ENCODE measurements at regions not wholly inside any gene's neighbourhood (a gene's known extent, or its start where the extent isn't known, plus 50 kb on each side); places are given as distances from the start of the nearest gene placed in this dataset.

DNA sequence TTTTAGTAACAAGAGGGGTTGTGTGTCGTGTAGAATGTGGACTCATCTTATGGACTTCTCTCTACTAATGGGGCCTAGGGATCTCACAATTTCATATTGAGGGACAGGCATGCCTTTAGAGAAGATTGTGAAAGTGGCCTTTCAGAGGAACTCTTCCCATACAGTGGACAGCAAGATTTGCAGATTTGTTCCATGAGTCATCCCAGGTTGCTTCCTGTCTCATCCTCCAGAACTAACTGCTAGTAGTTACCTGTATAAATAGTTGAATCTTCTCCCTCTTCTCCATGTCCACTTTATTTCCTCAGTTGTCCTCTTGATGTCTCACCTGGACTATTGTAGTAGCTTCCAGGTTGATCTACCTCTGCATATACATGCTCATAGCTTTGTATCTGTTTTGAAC is 997.5 kb upstream of the CTNND2 start:
- no peaks in the 10 kb centered on the region for H3K9me3 Mint-ChIP-seq (ENCODE audit: unreplicated experiment)
- no peak overlapping the region for H3K27ac Mint-ChIP-seq (ENCODE audit: unreplicated experiment)
- no peaks in the 10 kb centered on the region for H3K36me3 Mint-ChIP-seq (ENCODE audit: unreplicated experiment)
- peaks cover 3% of the 10 kb centered on the region for H3K4me1 Mint-ChIP-seq (ENCODE audit: low read depth, unreplicated experiment)
- TF ChIP-seq, protein P1, sequence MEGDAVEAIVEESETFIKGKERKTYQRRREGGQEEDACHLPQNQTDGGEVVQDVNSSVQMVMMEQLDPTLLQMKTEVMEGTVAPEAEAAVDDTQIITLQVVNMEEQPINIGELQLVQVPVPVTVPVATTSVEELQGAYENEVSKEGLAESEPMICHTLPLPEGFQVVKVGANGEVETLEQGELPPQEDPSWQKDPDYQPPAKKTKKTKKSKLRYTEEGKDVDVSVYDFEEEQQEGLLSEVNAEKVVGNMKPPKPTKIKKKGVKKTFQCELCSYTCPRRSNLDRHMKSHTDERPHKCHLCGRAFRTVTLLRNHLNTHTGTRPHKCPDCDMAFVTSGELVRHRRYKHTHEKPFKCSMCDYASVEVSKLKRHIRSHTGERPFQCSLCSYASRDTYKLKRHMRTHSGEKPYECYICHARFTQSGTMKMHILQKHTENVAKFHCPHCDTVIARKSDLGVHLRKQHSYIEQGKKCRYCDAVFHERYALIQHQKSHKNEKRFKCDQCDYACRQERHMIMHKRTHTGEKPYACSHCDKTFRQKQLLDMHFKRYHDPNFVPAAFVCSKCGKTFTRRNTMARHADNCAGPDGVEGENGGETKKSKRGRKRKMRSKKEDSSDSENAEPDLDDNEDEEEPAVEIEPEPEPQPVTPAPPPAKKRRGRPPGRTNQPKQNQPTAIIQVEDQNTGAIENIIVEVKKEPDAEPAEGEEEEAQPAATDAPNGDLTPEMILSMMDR (IDR thresholded peaks at IDR 0.05; ENCODE audit: partially characterized antibody, unreplicated experiment), result no peak
- no peak for DNase-seq
- no peak overlapping the region for H3K4me3 Mint-ChIP-seq (ENCODE audit: unreplicated experiment)
- H3K27me3 Mint-ChIP-seq (ENCODE audit: unreplicated experiment), result no peaks in the 10 kb centered on the region

DNA sequence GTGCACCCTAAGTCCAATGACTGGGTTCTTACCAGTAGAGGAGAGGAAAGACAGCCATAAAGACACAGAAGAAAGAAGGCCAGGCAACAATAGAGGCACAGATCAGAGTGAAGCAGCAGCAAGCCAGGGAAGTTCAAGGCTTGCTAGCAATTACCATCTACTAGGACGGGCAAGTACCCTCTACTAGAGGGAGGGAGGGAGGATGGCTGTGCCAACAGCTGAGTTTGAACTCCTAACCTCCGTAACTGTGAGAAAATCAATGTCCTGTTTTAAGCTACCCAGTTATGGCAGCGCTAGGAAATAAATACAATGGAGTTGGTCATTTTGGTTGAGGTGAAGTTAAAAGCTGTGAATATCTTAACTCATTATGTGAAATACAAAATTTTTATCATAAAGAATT is 991.8 kb upstream of the CTNND2 start:
- no peak overlapping the region for H3K27ac Mint-ChIP-seq (ENCODE audit: unreplicated experiment)
- no peaks in the 10 kb centered on the region for H3K27me3 Mint-ChIP-seq (ENCODE audit: unreplicated experiment)

GRCh38 chr5:12885018-12885417 is 980.8 kb upstream of the CTNND2 start:
- Mint-ChIP-seq H3K27ac (ENCODE audit: unreplicated experiment) (peak overlapping the region; percentile 83), H3K27me3 (ENCODE audit: unreplicated experiment) (no peaks in the 10 kb centered on the region), H3K4me3 (ENCODE audit: unreplicated experiment) (peak overlapping the region; percentile 26), H3K4me1 (ENCODE audit: low read depth, unreplicated experiment) (peaks cover 33% of the 10 kb centered on the region), H3K36me3 (ENCODE audit: unreplicated experiment) (no peaks in the 10 kb centered on the region), H3K9me3 (ENCODE audit: unreplicated experiment) (peaks cover 5% of the 10 kb centered on the region)
- DNase-seq, result no peak
- TF ChIP-seq, protein P1 (IDR thresholded peaks at IDR 0.05; ENCODE audit: partially characterized antibody, unreplicated experiment), result no peak

More for the DNA sequence above, 991.8 kb upstream of the CTNND2 start:
- H3K9me3 Mint-ChIP-seq (ENCODE audit: unreplicated experiment), result no peaks in the 10 kb centered on the region
- DNase-seq, result no peak
- no peaks in the 10 kb centered on the region for H3K36me3 Mint-ChIP-seq (ENCODE audit: unreplicated experiment)
- TF ChIP-seq, protein P1 (IDR thresholded peaks at IDR 0.05; ENCODE audit: partially characterized antibody, unreplicated experiment), result no peak
- no peak overlapping the region for H3K4me3 Mint-ChIP-seq (ENCODE audit: unreplicated experiment)
- H3K4me1 Mint-ChIP-seq (ENCODE audit: low read depth, unreplicated experiment), result peaks cover 3% of the 10 kb centered on the region

DNA sequence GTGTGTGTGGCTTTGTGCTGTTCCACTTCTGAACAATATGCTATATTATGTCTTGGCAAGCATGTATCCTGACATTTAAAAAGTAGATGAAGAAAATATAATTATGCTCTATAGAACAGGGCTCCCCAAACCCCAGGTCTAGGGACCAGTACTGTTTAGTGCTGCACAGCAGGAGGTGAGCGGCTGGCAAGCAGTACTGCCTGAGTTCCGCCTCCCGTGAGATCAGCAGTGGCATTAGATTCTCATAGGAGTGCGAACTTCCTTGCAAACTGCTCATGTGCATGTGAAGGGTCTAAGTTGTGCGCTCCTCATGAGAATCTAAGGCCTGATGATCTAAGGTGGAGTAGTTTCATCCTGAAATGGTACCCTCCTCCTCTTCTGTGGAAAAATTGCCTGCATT is 979.1 kb upstream of the CTNND2 start:
- H3K9me3 Mint-ChIP-seq (ENCODE audit: unreplicated experiment), result peaks cover 5% of the 10 kb centered on the region
- H3K4me3 Mint-ChIP-seq (ENCODE audit: unreplicated experiment), result no peak overlapping the region
- H3K27me3 Mint-ChIP-seq (ENCODE audit: unreplicated experiment), result no peaks in the 10 kb centered on the region
- peak; percentile 25 for DNase-seq
- H3K4me1 Mint-ChIP-seq (ENCODE audit: low read depth, unreplicated experiment), result peaks cover 33% of the 10 kb centered on the region
- no peaks in the 10 kb centered on the region for H3K36me3 Mint-ChIP-seq (ENCODE audit: unreplicated experiment)
- TF ChIP-seq, protein P1 (IDR thresholded peaks at IDR 0.05; ENCODE audit: partially characterized antibody, unreplicated experiment), result no peak
- no peak overlapping the region for H3K27ac Mint-ChIP-seq (ENCODE audit: unreplicated experiment)

DNA sequence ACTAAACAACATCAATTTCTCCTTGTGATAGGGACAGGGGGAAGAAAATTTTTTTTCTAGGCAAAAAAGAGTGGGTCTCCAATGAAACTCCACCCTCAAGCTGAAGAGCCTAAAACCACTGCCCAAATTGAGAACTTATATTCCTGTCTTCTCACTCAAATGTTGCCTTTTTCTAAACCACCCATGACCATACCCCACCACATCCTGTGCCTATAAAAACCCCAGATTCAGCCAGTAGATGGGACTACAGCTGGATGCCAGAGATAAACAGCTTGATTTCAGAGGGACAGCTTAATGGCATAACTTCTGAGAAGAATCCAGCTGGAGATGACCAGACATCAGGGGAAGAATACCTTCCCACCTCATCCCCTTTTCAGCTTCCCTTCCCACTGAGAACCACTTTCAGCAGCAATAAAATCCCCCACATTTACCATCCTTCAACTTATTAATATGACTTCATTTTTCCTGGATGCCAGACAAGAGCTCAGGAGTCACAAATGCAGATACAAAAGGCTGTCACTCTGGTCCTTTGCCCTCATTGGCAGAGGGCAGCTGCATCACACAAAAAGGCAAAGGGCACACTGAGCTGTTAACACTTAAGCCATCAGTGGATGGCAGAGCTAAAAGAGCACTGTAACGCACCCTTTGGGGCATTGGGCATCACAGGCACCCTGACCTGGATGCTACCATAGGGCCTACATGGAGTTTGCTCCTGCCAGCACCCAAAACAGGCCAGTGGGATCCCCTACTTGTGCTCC is 972.5 kb upstream of the CTNND2 start:
- H3K27me3 Mint-ChIP-seq (ENCODE audit: unreplicated experiment), result no peaks in the 10 kb centered on the region
- H3K9me3 Mint-ChIP-seq (ENCODE audit: unreplicated experiment), result peaks cover 2% of the 10 kb centered on the region
- no peak for DNase-seq
- H3K36me3 Mint-ChIP-seq (ENCODE audit: unreplicated experiment), result peaks cover 5% of the 10 kb centered on the region
- no peak overlapping the region for H3K4me3 Mint-ChIP-seq (ENCODE audit: unreplicated experiment)
- TF ChIP-seq, protein P1 (IDR thresholded peaks at IDR 0.05; ENCODE audit: partially characterized antibody, unreplicated experiment), result no peak
- H3K27ac Mint-ChIP-seq (ENCODE audit: unreplicated experiment), result no peak overlapping the region
- no peaks in the 10 kb centered on the region for H3K4me1 Mint-ChIP-seq (ENCODE audit: low read depth, unreplicated experiment)
